Neural progenitor cell (in vitro differentiated cells): ENCODE measurements at regions not wholly inside any gene's neighbourhood (a gene's known extent, or its start where the extent isn't known, plus 50 kb on each side); places are given as distances from the start of the nearest gene placed in this dataset.
A peak's percentile ranks its signal among the peaks of the same experiment; 100 is the strongest.

Experiments
- DNase-seq: peaks from one replicate; pipeline ENCODE4 v3.0.0-alpha.2; 2016; ENCODE audit warnings: low spot score
- H2AFZ ChIP-seq: fragments of 200-600 bp; sonication (generic); replicated peaks from 2 replicates; pipeline ENCODE4 v1.6.1; 2016; ENCODE audit warnings: antibody characterized with exemption
- H3F3A ChIP-seq: fragments of 200-600 bp; sonication (generic); 2 replicates; pipeline ENCODE4 v1.6.1; 2016; ENCODE audit warnings: antibody characterized with exemption, low read depth
- H3K27ac ChIP-seq: fragments of 200-600 bp; sonication (generic); 2 replicates; pipeline ENCODE4 v1.5.1; 2016; ENCODE audit warnings: mild to moderate bottlenecking
- H3K27me3 ChIP-seq: fragments of 200-600 bp; sonication (generic); 2 replicates; pipeline ENCODE4 v1.6.1; 2016; ENCODE audit warnings: mild to moderate bottlenecking, moderate library complexity
- H3K36me3 ChIP-seq: fragments of 200-600 bp; sonication (generic); 2 replicates; pipeline ENCODE4 v1.5.1; 2016
- H3K4me1 ChIP-seq: fragments of 200-600 bp; sonication (generic); 2 replicates; pipeline ENCODE4 v1.6.1; 2016; ENCODE audit warnings: mixed run types
- H3K4me2 ChIP-seq: fragments of 200-600 bp; sonication (generic); 2 replicates; pipeline ENCODE4 v1.6.1; 2016
- H3K4me3 ChIP-seq: fragments of 200-600 bp; sonication (generic); 2 replicates; pipeline ENCODE4 v1.5.1; 2016
- H3K79me2 ChIP-seq: fragments of 200-600 bp; sonication (generic); 2 replicates; pipeline ENCODE4 v1.6.1; 2016; ENCODE audit warnings: low read depth
- H3K9ac ChIP-seq: fragments of 200-600 bp; sonication (generic); 2 replicates; pipeline ENCODE4 v1.6.1; 2016
- H3K9me3 ChIP-seq: fragments of 200-600 bp; sonication (generic); 2 replicates; pipeline ENCODE4 v1.5.1; 2016; ENCODE audit warnings: low read depth
- H4K20me1 ChIP-seq: fragments of 200-600 bp; sonication (generic); 2 replicates; pipeline ENCODE4 v1.6.1; 2016; ENCODE audit warnings: low read depth
- H3K27ac Mint-ChIP-seq: 3 replicates; pipeline ENCODE4 v1.8.0; 2021; ENCODE audit warnings: mixed read lengths
- H3K27me3 Mint-ChIP-seq: 2 replicates; pipeline ENCODE4 v1.8.0; 2022; ENCODE audit warnings: low read depth, mild to moderate bottlenecking, inconsistent platforms, moderate library complexity, mixed read lengths; ENCODE audit not compliant: insufficient read depth
- H3K36me3 Mint-ChIP-seq: 3 replicates; pipeline ENCODE4 v1.8.0; 2021; ENCODE audit warnings: mixed read lengths
- H3K4me1 Mint-ChIP-seq: 3 replicates; pipeline ENCODE4 v1.8.0; 2021; ENCODE audit warnings: mixed read lengths
- H3K4me3 Mint-ChIP-seq: 3 replicates; pipeline ENCODE4 v1.8.0; 2021; ENCODE audit warnings: mild to moderate bottlenecking, moderate library complexity, mixed read lengths
- H3K9me3 Mint-ChIP-seq: 3 replicates; pipeline ENCODE4 v1.8.0; 2020; ENCODE audit warnings: mixed read lengths
- CTCF ChIP-seq: fragments of 200-600 bp; sonication (generic); IDR thresholded peaks from 2 replicates; pipeline ENCODE4 v1.5.1; 2017; ENCODE audit warnings: antibody characterized with exemption, mild to moderate bottlenecking
- EZH2 ChIP-seq: fragments of 200-600 bp; sonication (generic); IDR thresholded peaks from 2 replicates; pipeline ENCODE4 v1.6.1; 2017; ENCODE audit warnings: antibody characterized with exemption, mild to moderate bottlenecking, moderate library complexity
- EZH2phosphoT487 ChIP-seq: fragments of 200-600 bp; sonication (generic); IDR thresholded peaks from 2 replicates; pipeline ENCODE4 v1.6.1; 2017; ENCODE audit warnings: antibody characterized with exemption

- no peaks in the 10 kb centered on the region for H4K20me1 ChIP-seq
- H3K4me2 ChIP-seq = no peak overlapping the region
- no peaks in the 10 kb centered on the region for H3F3A ChIP-seq
- H3K79me2 ChIP-seq = no peaks in the 10 kb centered on the region
- no peak overlapping the region for H3K4me3 ChIP-seq
- peaks cover 22% of the 10 kb centered on the region for H3K9me3 Mint-ChIP-seq
- no peak overlapping the region for H3K27ac ChIP-seq
- H3K9me3 ChIP-seq = no peaks in the 10 kb centered on the region
- no peaks in the 10 kb centered on the region for H3K36me3 ChIP-seq
- peaks cover 2% of the 10 kb centered on the region for H3K27me3 Mint-ChIP-seq
- no peak for DNase-seq
- H3K4me3 Mint-ChIP-seq = no peak overlapping the region
- H3K9ac ChIP-seq = no peak overlapping the region
- no peaks in the 10 kb centered on the region for H3K27me3 ChIP-seq
- no peak overlapping the region for H2AFZ ChIP-seq
- peaks cover 6% of the 10 kb centered on the region for H3K4me1 Mint-ChIP-seq
- no peak overlapping the region for H3K27ac Mint-ChIP-seq
- no peaks in the 10 kb centered on the region for H3K4me1 ChIP-seq
- TF ChIP-seq EZH2phosphoT487 (no peak), EZH2 (no peak), CTCF (no peak)
- no peaks in the 10 kb centered on the region for H3K36me3 Mint-ChIP-seq
These were observed 321.3 kb upstream of the LCORL start for GRCh38 chr4:18342847-18343246.

GRCh38 chr4:18321956-18322530 lies 300.5 kb upstream of the LCORL start:
- Mint-ChIP-seq H3K4me3 (no peak overlapping the region), H3K27ac (no peak overlapping the region), H3K4me1 (peaks cover 13% of the 10 kb centered on the region), H3K9me3 (no peaks in the 10 kb centered on the region), H3K27me3 (no peaks in the 10 kb centered on the region), H3K36me3 (no peaks in the 10 kb centered on the region)
- Histone ChIP-seq H3K36me3 (no peaks in the 10 kb centered on the region), H3K27me3 (no peaks in the 10 kb centered on the region), H3K4me1 (no peaks in the 10 kb centered on the region), H3K79me2 (no peaks in the 10 kb centered on the region), H3F3A (no peaks in the 10 kb centered on the region), H3K9ac (no peak overlapping the region), H4K20me1 (no peaks in the 10 kb centered on the region), H3K4me3 (no peak overlapping the region), H3K9me3 (no peaks in the 10 kb centered on the region), H2AFZ (no peak overlapping the region), H3K4me2 (no peak overlapping the region), H3K27ac (no peak overlapping the region)
- TF ChIP-seq EZH2phosphoT487 (no peak), CTCF (no peak), EZH2 (no peak)
- peak; percentile 6 for DNase-seq

GRCh38 chr4:18319431-18319830 lies 297.9 kb upstream of the LCORL start:
- no peak for TF ChIP-seq EZH2
- TF ChIP-seq EZH2phosphoT487 = no peak
- TF ChIP-seq CTCF = no peak
- no peak overlapping the region for H2AFZ ChIP-seq
- no peak overlapping the region for H3K27ac Mint-ChIP-seq
- no peaks in the 10 kb centered on the region for H4K20me1 ChIP-seq
- no peak for DNase-seq
- H3K27ac ChIP-seq = no peak overlapping the region
- H3K4me3 Mint-ChIP-seq = no peak overlapping the region
- no peaks in the 10 kb centered on the region for H3K36me3 Mint-ChIP-seq
- peaks cover 13% of the 10 kb centered on the region for H3K4me1 Mint-ChIP-seq
- no peaks in the 10 kb centered on the region for H3K9me3 Mint-ChIP-seq
- no peaks in the 10 kb centered on the region for H3K27me3 ChIP-seq
- H3K4me2 ChIP-seq = no peak overlapping the region
- no peak overlapping the region for H3K9ac ChIP-seq
- H3K9me3 ChIP-seq = no peaks in the 10 kb centered on the region
- no peaks in the 10 kb centered on the region for H3F3A ChIP-seq
- no peaks in the 10 kb centered on the region for H3K79me2 ChIP-seq
- H3K27me3 Mint-ChIP-seq = no peaks in the 10 kb centered on the region
- H3K4me3 ChIP-seq = no peak overlapping the region
- no peaks in the 10 kb centered on the region for H3K4me1 ChIP-seq
- H3K36me3 ChIP-seq = no peaks in the 10 kb centered on the region
